ENCODE measurements at regions not wholly inside any gene's neighbourhood (a gene's known extent, or its start where the extent isn't known, plus 50 kb on each side); places are given as distances from the start of the nearest gene placed in this dataset.

DNA sequence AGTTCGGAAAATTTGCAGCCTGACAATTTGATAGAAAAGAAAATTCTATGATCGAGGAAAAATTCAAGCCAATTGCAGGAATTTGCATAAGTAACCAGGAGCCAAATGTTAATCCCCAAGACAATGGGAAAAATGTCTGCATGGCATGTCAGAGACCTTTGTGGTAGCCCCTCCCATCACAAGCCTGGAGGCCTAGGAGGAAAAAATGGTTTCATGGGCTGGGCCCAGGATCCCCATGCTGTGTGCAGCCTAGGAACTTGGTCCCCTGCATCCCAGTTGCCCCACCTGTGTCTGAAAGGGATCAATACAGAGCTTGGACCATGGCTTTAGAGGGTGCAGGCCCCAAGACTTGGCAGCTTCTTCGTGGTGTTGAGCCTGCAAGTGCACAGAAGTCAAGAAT lies 1847.9 kb upstream of the ACO1 start:
- TF ChIP-seq MYC (IDR thresholded peaks at IDR 0.05; ENCODE audit: low read depth, low read length) (no peak), POLR2A (IDR thresholded peaks at IDR 0.05; ENCODE audit: low read depth, low read length) (no peak), POLR2AphosphoS5 (IDR thresholded peaks at IDR 0.05; ENCODE audit: insufficient read depth, low read depth, low read length) (no peak), EZH2 (IDR thresholded peaks at IDR 0.05; ENCODE audit: borderline replicate concordance, low read depth, low read length, severe bottlenecking) (no peak), FOS (IDR thresholded peaks at IDR 0.05; ENCODE audit: borderline replicate concordance, insufficient read depth, low read length) (no peak), JUN (IDR thresholded peaks at IDR 0.05; ENCODE audit: borderline replicate concordance, insufficient read depth, insufficient read length, low read depth) (no peak)
- TF ChIP-seq, protein P1, sequence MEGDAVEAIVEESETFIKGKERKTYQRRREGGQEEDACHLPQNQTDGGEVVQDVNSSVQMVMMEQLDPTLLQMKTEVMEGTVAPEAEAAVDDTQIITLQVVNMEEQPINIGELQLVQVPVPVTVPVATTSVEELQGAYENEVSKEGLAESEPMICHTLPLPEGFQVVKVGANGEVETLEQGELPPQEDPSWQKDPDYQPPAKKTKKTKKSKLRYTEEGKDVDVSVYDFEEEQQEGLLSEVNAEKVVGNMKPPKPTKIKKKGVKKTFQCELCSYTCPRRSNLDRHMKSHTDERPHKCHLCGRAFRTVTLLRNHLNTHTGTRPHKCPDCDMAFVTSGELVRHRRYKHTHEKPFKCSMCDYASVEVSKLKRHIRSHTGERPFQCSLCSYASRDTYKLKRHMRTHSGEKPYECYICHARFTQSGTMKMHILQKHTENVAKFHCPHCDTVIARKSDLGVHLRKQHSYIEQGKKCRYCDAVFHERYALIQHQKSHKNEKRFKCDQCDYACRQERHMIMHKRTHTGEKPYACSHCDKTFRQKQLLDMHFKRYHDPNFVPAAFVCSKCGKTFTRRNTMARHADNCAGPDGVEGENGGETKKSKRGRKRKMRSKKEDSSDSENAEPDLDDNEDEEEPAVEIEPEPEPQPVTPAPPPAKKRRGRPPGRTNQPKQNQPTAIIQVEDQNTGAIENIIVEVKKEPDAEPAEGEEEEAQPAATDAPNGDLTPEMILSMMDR (IDR thresholded peaks at IDR 0.05; ENCODE audit: extremely low read depth in 1 of 2, insufficient read depth in 1 of 2, low read depth in 1 of 2, low read length in 2 of 2) = no peak
- TF ChIP-seq, protein P2, sequence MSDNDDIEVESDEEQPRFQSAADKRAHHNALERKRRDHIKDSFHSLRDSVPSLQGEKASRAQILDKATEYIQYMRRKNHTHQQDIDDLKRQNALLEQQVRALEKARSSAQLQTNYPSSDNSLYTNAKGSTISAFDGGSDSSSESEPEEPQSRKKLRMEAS (IDR thresholded peaks at IDR 0.05; ENCODE audit: insufficient read depth, insufficient read length) = no peak
